Parathyroid adenoma (tissue), 2 donors: ENCODE measurements at regions not wholly inside any gene's neighbourhood (a gene's known extent, or its start where the extent isn't known, plus 50 kb on each side); places are given as distances from the start of the nearest gene placed in this dataset.

ENCODE experiments used
- H2AFZ ChIP-seq: fragments of 300-600 bp; sonication (generic); one replicate; pipeline ENCODE4 v1.7.0; 2017; ENCODE audit warnings: antibody characterized with exemption, mild to moderate bottlenecking
- H3K27ac ChIP-seq: fragments of 300-600 bp; sonication (generic); one replicate; pipeline ENCODE4 v1.7.0; 2017
- H3K27me3 ChIP-seq: fragments of 300-600 bp; sonication (generic); one replicate; pipeline ENCODE4 v1.7.0; 2017; ENCODE audit warnings: low read length; ENCODE audit not compliant: control insufficient read depth, insufficient read depth
- H3K36me3 ChIP-seq: fragments of 300-600 bp; sonication (generic); one replicate; pipeline ENCODE4 v1.7.0; 2017; ENCODE audit warnings: low read length; ENCODE audit not compliant: control insufficient read depth, insufficient read depth
- H3K4me1 ChIP-seq: fragments of 300-600 bp; sonication (generic); one replicate; pipeline ENCODE4 v1.7.0; 2017; ENCODE audit warnings: control low read depth
- H3K4me2 ChIP-seq: fragments of 300-600 bp; sonication (generic); one replicate; pipeline ENCODE4 v1.7.0; 2017; ENCODE audit warnings: low read length
- H3K4me3 ChIP-seq: fragments of 300-600 bp; sonication (generic); one replicate; pipeline ENCODE4 v1.7.0; 2017; ENCODE audit warnings: low read depth, low read length
- H3K79me2 ChIP-seq: fragments of 300-600 bp; sonication (generic); one replicate; pipeline ENCODE4 v1.7.0; 2017; ENCODE audit warnings: control low read depth
- H3K9ac ChIP-seq: fragments of 300-600 bp; sonication (generic); one replicate; pipeline ENCODE4 v1.7.0; 2017; ENCODE audit warnings: mild to moderate bottlenecking
- H3K9me3 ChIP-seq: fragments of 300-600 bp; sonication (generic); one replicate; pipeline ENCODE4 v1.7.0; 2017; ENCODE audit warnings: low read length; ENCODE audit not compliant: control insufficient read depth
- TF ChIP-seq, protein P1 (sequence below): fragments of 300-600 bp; sonication (generic); IDR thresholded peaks from one replicate; pipeline ENCODE4 v1.7.0; 2017; ENCODE audit warnings: antibody characterized with exemption, mild to moderate bottlenecking
- donor health status: primary hyperparathyroidism.

DNA sequence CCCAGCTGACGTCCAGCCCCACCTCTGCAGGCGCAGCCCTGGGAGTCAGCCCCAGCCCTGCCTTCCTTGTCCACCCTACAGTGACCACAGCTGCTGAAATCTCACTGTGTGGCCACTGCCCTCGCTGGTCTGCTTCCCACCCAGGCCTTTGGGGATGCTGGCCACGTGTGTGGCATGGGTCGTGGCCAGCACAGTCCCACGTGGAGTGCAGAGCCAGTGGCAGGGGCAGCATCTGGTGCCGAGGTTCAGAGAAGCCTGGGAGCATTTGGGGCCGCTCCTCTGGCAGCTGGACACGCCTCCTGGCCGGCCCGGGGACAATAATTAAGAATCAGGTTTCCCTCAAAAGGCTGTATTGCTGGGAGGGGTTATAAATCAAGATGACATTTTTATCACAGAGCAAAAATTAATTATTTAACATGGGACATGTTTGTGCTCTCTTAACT lies 92.1 kb downstream of the HMX1 start:
- H3K36me3 ChIP-seq: no peaks in the 10 kb centered on the region
- H3K79me2 ChIP-seq: no peaks in the 10 kb centered on the region
- no peaks in the 10 kb centered on the region for H3K9me3 ChIP-seq
- no peak overlapping the region for H3K9ac ChIP-seq
- no peaks in the 10 kb centered on the region for H3K27me3 ChIP-seq
- H3K4me2 ChIP-seq: no peak overlapping the region
- H2AFZ ChIP-seq: no peak overlapping the region
- H3K4me1 ChIP-seq: no peaks in the 10 kb centered on the region
- no peak overlapping the region for H3K27ac ChIP-seq
- TF ChIP-seq, protein P1, sequence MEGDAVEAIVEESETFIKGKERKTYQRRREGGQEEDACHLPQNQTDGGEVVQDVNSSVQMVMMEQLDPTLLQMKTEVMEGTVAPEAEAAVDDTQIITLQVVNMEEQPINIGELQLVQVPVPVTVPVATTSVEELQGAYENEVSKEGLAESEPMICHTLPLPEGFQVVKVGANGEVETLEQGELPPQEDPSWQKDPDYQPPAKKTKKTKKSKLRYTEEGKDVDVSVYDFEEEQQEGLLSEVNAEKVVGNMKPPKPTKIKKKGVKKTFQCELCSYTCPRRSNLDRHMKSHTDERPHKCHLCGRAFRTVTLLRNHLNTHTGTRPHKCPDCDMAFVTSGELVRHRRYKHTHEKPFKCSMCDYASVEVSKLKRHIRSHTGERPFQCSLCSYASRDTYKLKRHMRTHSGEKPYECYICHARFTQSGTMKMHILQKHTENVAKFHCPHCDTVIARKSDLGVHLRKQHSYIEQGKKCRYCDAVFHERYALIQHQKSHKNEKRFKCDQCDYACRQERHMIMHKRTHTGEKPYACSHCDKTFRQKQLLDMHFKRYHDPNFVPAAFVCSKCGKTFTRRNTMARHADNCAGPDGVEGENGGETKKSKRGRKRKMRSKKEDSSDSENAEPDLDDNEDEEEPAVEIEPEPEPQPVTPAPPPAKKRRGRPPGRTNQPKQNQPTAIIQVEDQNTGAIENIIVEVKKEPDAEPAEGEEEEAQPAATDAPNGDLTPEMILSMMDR: no peak
- no peak overlapping the region for H3K4me3 ChIP-seq

DNA sequence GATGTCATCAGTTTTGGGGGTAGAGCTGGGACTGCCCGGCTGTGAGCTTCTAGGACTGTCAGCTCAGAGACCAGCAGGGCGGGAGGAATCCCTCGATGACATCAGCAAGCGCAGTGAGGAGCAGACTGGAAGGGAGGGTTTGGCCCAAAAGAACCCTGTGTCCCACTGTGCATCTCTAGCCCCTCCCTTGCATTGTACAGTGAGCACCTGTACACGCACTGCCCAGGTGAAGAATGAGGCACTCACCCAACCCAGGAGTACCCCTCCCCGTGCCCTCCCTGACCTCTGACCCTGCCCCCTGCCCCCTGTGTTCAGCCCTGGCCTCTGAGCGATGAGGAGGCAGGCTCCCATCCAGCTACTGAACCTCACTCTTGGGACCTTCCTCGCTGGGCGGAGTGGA lies 92.9 kb downstream of the HMX1 start:
- H3K4me1 ChIP-seq: no peaks in the 10 kb centered on the region
- H3K9ac ChIP-seq: no peak overlapping the region
- H3K4me3 ChIP-seq: no peak overlapping the region
- no peaks in the 10 kb centered on the region for H3K9me3 ChIP-seq
- no peak overlapping the region for H3K27ac ChIP-seq
- no peaks in the 10 kb centered on the region for H3K79me2 ChIP-seq
- H3K4me2 ChIP-seq: no peak overlapping the region
- H2AFZ ChIP-seq: no peak overlapping the region
- TF ChIP-seq, protein P1: no peak
- no peaks in the 10 kb centered on the region for H3K36me3 ChIP-seq
- H3K27me3 ChIP-seq: no peaks in the 10 kb centered on the region

DNA sequence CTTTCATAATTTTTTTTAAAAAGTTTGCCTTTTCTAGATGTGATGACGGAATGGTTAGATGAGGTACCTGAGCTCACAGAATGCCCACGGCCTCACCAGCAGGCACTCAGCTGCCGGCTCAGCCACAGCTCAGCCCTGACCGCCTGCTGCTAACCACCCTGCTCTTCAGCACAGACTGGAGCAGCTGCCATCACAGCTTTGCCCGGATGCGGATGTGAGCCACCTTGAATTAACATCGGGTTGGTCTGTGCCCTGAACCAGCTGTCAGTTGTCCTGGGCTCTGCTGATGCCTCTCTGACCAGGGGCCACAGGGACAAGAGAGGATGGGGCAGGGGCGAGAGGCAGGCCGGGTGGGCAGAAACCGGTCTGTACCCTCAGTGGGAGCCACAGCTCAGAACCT lies 93.3 kb downstream of the HMX1 start:
- no peaks in the 10 kb centered on the region for H3K9me3 ChIP-seq
- no peak overlapping the region for H3K9ac ChIP-seq
- TF ChIP-seq, protein P1: no peak
- no peak overlapping the region for H3K4me2 ChIP-seq
- no peaks in the 10 kb centered on the region for H3K36me3 ChIP-seq
- H3K4me1 ChIP-seq: no peaks in the 10 kb centered on the region
- no peaks in the 10 kb centered on the region for H3K27me3 ChIP-seq
- no peaks in the 10 kb centered on the region for H3K79me2 ChIP-seq
- H2AFZ ChIP-seq: no peak overlapping the region
- H3K27ac ChIP-seq: no peak overlapping the region
- H3K4me3 ChIP-seq: no peak overlapping the region

DNA sequence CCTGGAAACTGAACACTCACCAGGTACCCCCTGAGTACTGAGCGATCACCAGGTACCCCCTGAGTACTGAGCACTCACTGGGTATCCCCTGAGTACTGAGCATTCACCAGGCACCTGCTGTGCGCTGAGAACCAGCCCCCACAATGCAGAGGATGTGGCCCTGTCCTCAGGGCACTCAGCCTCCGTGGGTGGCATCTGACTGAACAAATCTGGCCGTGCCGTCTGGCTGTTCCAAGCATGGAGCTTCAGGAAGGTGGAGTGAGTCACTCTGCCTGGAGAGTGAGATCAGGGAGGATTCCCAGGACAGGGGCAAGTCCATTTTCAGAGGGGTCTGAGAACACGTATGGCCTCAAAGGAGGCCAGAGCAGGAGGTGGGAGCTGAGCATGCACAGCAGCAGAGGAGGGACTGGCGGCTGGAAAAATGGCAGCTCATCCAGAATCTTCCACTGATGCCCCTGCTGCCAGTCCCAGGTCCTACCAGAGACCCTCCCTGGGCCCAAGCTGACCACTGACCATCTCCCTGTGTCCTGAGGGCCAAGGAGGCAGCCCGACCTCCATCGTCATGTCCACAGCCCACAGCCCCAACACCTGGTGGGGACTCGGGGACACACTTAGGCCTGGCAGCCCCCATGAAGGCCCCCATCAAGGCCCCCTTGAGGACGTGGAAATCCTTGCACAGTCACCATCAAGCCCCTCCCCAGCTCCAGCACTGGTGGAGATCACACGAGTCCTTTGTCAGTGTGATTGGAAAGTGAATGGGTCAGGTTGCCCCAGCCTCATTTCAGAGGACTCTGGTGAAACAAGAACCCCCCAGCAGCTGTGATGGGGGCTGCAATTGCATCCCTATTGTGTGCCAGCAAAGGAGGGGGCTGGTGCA lies 94.1 kb downstream of the HMX1 start:
- H3K9ac ChIP-seq: no peak overlapping the region
- H3K79me2 ChIP-seq: no peaks in the 10 kb centered on the region
- no peaks in the 10 kb centered on the region for H3K9me3 ChIP-seq
- H3K27me3 ChIP-seq: no peaks in the 10 kb centered on the region
- no peak overlapping the region for H3K4me3 ChIP-seq
- TF ChIP-seq, protein P1: no peak
- H2AFZ ChIP-seq: no peak overlapping the region
- no peaks in the 10 kb centered on the region for H3K4me1 ChIP-seq
- H3K36me3 ChIP-seq: no peaks in the 10 kb centered on the region
- no peak overlapping the region for H3K27ac ChIP-seq
- no peak overlapping the region for H3K4me2 ChIP-seq

DNA sequence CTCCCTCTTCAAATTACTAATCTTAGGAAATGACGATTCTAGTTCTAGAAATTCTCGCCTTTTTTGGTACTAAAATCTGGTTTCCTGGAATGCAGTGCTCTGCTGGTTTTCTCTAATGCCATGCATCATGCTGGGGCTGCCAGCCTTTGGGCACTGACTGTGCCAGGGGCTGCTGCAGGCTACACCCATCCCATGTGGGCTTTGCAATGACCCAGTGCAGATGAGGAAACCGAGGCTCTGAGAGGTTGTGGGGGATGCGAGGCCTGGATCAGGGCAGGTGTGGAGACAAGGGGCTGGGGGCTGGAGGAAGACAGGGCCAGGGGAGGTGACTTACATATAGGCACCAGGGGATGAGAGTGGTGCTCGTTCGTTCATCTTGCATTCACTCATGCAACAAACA lies 95.3 kb downstream of the HMX1 start:
- no peaks in the 10 kb centered on the region for H3K9me3 ChIP-seq
- H3K4me3 ChIP-seq: no peak overlapping the region
- no peak overlapping the region for H3K27ac ChIP-seq
- no peaks in the 10 kb centered on the region for H3K36me3 ChIP-seq
- TF ChIP-seq, protein P1: no peak
- no peak overlapping the region for H3K9ac ChIP-seq
- no peak overlapping the region for H3K4me2 ChIP-seq
- H3K79me2 ChIP-seq: no peaks in the 10 kb centered on the region
- H3K27me3 ChIP-seq: no peaks in the 10 kb centered on the region
- H3K4me1 ChIP-seq: no peaks in the 10 kb centered on the region
- no peak overlapping the region for H2AFZ ChIP-seq
